Astrocyte (in vitro differentiated cells and primary cell): ENCODE measurements at regions not wholly inside any gene's neighbourhood (a gene's known extent, or its start where the extent isn't known, plus 50 kb on each side); places are given as distances from the start of the nearest gene placed in this dataset.

Source experiments
- DNase-seq: peaks from one replicate; pipeline ENCODE4 v3.0.0-alpha.2; 2010; ENCODE audit warnings: low read depth
- FAIRE-seq: peaks from 2 replicates; lab custom pipeline; 2011; peaks lifted over from hg19 to GRCh38; lab: Jason Lieb, UNC
- H2AFZ ChIP-seq: 2 replicates; pipeline ENCODE4 v1.6.0; 2012; ENCODE audit warnings: low read depth, low read length, inconsistent platforms
- H3K27ac ChIP-seq: 2 replicates; pipeline ENCODE4 v1.5.1; 2011; ENCODE audit warnings: low read depth, low read length, inconsistent platforms
- H3K27me3 ChIP-seq: 2 replicates; pipeline ENCODE4 v1.6.0; 2011; ENCODE audit warnings: low read length, inconsistent platforms; ENCODE audit not compliant: insufficient read depth
- H3K36me3 ChIP-seq: 2 replicates; pipeline ENCODE4 v1.5.1; 2011; ENCODE audit warnings: low read length, inconsistent platforms; ENCODE audit not compliant: insufficient read depth
- H3K4me1 ChIP-seq: 2 replicates; pipeline ENCODE4 v1.5.1; 2011; ENCODE audit warnings: low read length, inconsistent platforms; ENCODE audit not compliant: insufficient read depth
- H3K4me2 ChIP-seq: 2 replicates; pipeline ENCODE4 v1.6.0; 2012; ENCODE audit warnings: low read length, inconsistent platforms
- H3K4me3 ChIP-seq: 2 replicates; pipeline ENCODE4 v1.5.1; 2011; ENCODE audit warnings: low read depth, mild to moderate bottlenecking, low read length, inconsistent platforms; ENCODE audit not compliant: insufficient read depth
- H3K79me2 ChIP-seq: 2 replicates; pipeline ENCODE4 v1.6.0; 2012; ENCODE audit warnings: mild to moderate bottlenecking, low read length, inconsistent platforms; ENCODE audit not compliant: insufficient read depth
- H3K9ac ChIP-seq: 2 replicates; pipeline ENCODE4 v1.6.0; 2012; ENCODE audit warnings: mild to moderate bottlenecking, low read length, inconsistent platforms
- H3K9me3 ChIP-seq: 2 replicates; pipeline ENCODE4 v1.5.1; 2012; ENCODE audit warnings: low read depth, mild to moderate bottlenecking, low read length, inconsistent platforms; ENCODE audit not compliant: insufficient read depth
- H4K20me1 ChIP-seq: 2 replicates; pipeline ENCODE4 v1.6.0; 2012; ENCODE audit warnings: low read length, inconsistent platforms; ENCODE audit not compliant: insufficient read depth
- H3K27ac Mint-ChIP-seq: one replicate; pipeline ENCODE4 v1.8.0; 2021; ENCODE audit warnings: mild to moderate bottlenecking, mixed read lengths; ENCODE audit not compliant: unreplicated experiment
- H3K27me3 Mint-ChIP-seq: one replicate; pipeline ENCODE4 v1.8.0; 2021; ENCODE audit warnings: low read depth, mixed read lengths; ENCODE audit not compliant: unreplicated experiment
- H3K36me3 Mint-ChIP-seq: one replicate; pipeline ENCODE4 v1.8.0; 2021; ENCODE audit warnings: low read depth, mixed read lengths; ENCODE audit not compliant: unreplicated experiment
- H3K4me1 Mint-ChIP-seq: one replicate; pipeline ENCODE4 v1.8.0; 2021; ENCODE audit warnings: low read depth, mixed read lengths; ENCODE audit not compliant: unreplicated experiment
- H3K4me3 Mint-ChIP-seq: one replicate; pipeline ENCODE4 v1.8.0; 2021; ENCODE audit warnings: mild to moderate bottlenecking, moderate library complexity, mixed read lengths; ENCODE audit not compliant: unreplicated experiment
- H3K9me3 Mint-ChIP-seq: one replicate; pipeline ENCODE4 v1.8.0; 2021; ENCODE audit warnings: mild to moderate bottlenecking, mixed read lengths; ENCODE audit not compliant: unreplicated experiment
- CTCF ChIP-seq: IDR thresholded peaks from 2 replicates; pipeline ENCODE4 v1.5.1; 2011; ENCODE audit warnings: low read depth, mild to moderate bottlenecking, inconsistent platforms, low read length, moderate library complexity; ENCODE audit not compliant: insufficient read depth
- EZH2 ChIP-seq: IDR thresholded peaks from 2 replicates; pipeline ENCODE4 v1.6.1; 2012; ENCODE audit warnings: mild to moderate bottlenecking, low read length, inconsistent platforms; ENCODE audit not compliant: insufficient read depth

- FAIRE-seq (no peak), DNase-seq (no peak)
- Mint-ChIP-seq H3K27ac (no peak overlapping the region), H3K9me3 (no peaks in the 10 kb centered on the region), H3K4me1 (no peaks in the 10 kb centered on the region), H3K36me3 (no peaks in the 10 kb centered on the region), H3K27me3 (peaks cover 8% of the 10 kb centered on the region), H3K4me3 (no peak overlapping the region)
- H3K36me3 ChIP-seq: no peaks in the 10 kb centered on the region
- H3K9me3 ChIP-seq: peaks cover 4% of the 10 kb centered on the region
- H3K79me2 ChIP-seq: no peaks in the 10 kb centered on the region
- no peaks in the 10 kb centered on the region for H3K27me3 ChIP-seq
- H2AFZ ChIP-seq: no peak overlapping the region
- no peak for TF ChIP-seq EZH2
- no peak for TF ChIP-seq CTCF
- no peak overlapping the region for H3K9ac ChIP-seq
- H3K4me2 ChIP-seq: no peak overlapping the region
- H3K27ac ChIP-seq: no peak overlapping the region
- H4K20me1 ChIP-seq: no peaks in the 10 kb centered on the region
- no peak overlapping the region for H3K4me3 ChIP-seq
- no peaks in the 10 kb centered on the region for H3K4me1 ChIP-seq
Observed at GRCh38 chr10:129168660-129169059, 298.4 kb upstream of the MGMT start.

- no peak overlapping the region for H3K4me2 ChIP-seq
- TF ChIP-seq EZH2 (no peak), CTCF (no peak)
- no peak overlapping the region for H3K4me3 ChIP-seq
- no peaks in the 10 kb centered on the region for H3K79me2 ChIP-seq
- no peak overlapping the region for H2AFZ ChIP-seq
- H3K36me3 ChIP-seq: no peaks in the 10 kb centered on the region
- no peak overlapping the region for H3K27ac Mint-ChIP-seq
- H3K4me3 Mint-ChIP-seq: no peak overlapping the region
- H3K36me3 Mint-ChIP-seq: no peaks in the 10 kb centered on the region
- no peak for FAIRE-seq
- H3K27ac ChIP-seq: no peak overlapping the region
- no peak overlapping the region for H3K9ac ChIP-seq
- H4K20me1 ChIP-seq: no peaks in the 10 kb centered on the region
- no peaks in the 10 kb centered on the region for H3K9me3 Mint-ChIP-seq
- H3K4me1 Mint-ChIP-seq: no peaks in the 10 kb centered on the region
- H3K4me1 ChIP-seq: no peaks in the 10 kb centered on the region
- no peaks in the 10 kb centered on the region for H3K27me3 ChIP-seq
- peaks cover 4% of the 10 kb centered on the region for H3K9me3 ChIP-seq
- H3K27me3 Mint-ChIP-seq: peaks cover 10% of the 10 kb centered on the region
- DNase-seq: no peak
Observed at GRCh38 chr10:129169115-129169514, 297.9 kb upstream of the MGMT start.

GRCh38 chr10:129170812-129171211 is 296.2 kb upstream of the MGMT start:
- Histone ChIP-seq H2AFZ (no peak overlapping the region), H3K9me3 (peaks cover 4% of the 10 kb centered on the region), H3K4me2 (no peak overlapping the region), H3K27ac (no peak overlapping the region), H3K4me1 (no peaks in the 10 kb centered on the region), H3K27me3 (no peaks in the 10 kb centered on the region), H4K20me1 (no peaks in the 10 kb centered on the region), H3K36me3 (no peaks in the 10 kb centered on the region), H3K9ac (no peak overlapping the region), H3K79me2 (no peaks in the 10 kb centered on the region), H3K4me3 (no peak overlapping the region)
- H3K4me1 Mint-ChIP-seq: no peaks in the 10 kb centered on the region
- H3K27ac Mint-ChIP-seq: no peak overlapping the region
- H3K4me3 Mint-ChIP-seq: no peak overlapping the region
- DNase-seq (no peak), FAIRE-seq (no peak)
- H3K9me3 Mint-ChIP-seq: no peaks in the 10 kb centered on the region
- no peak for TF ChIP-seq EZH2
- no peak for TF ChIP-seq CTCF
- H3K27me3 Mint-ChIP-seq: peaks cover 12% of the 10 kb centered on the region
- H3K36me3 Mint-ChIP-seq: no peaks in the 10 kb centered on the region
